ENCODE measurements at regions not wholly inside any gene's neighbourhood (a gene's known extent, or its start where the extent isn't known, plus 50 kb on each side); places are given as distances from the start of the nearest gene placed in this dataset.

- no peak for TF ChIP-seq CTCF (IDR thresholded peaks at IDR 0.05)
- TF ChIP-seq ZFX (IDR thresholded peaks at IDR 0.05; ENCODE audit: borderline replicate concordance): no peak
These were observed 483.8 kb upstream of the REG3G start for GRCh38 chr2:78541451-78542267.
